ENCODE measurements at regions not wholly inside any gene's neighbourhood (a gene's known extent, or its start where the extent isn't known, plus 50 kb on each side); places are given as distances from the start of the nearest gene placed in this dataset.

GRCh38 chr6:23293653-23294052 lies 724.3 kb downstream of the HDGFL1 start:
- POLR2A ChIA-PET: no interaction called here
- Histone ChIP-seq H3K9me3 (replicated peaks; ENCODE audit: control insufficient read depth, insufficient read depth, low read length) (no peaks in the 10 kb centered on the region), H3K4me1 (ENCODE audit: control insufficient read depth, extremely low read depth, insufficient read depth, low read length) (no peaks in the 10 kb centered on the region), H3K4me3 (replicated peaks in 1 of 3; ENCODE audit: insufficient read depth in 1 of 3, low read depth in 1 of 3, low read length in 3 of 3) (no peak overlapping the region), H2AFZ (ENCODE audit: low read depth, low read length) (no peak overlapping the region), H3K27ac (ENCODE audit: insufficient read depth, low read depth, low read length) (no peak overlapping the region), H3K9ac (replicated peaks; ENCODE audit: extremely low read depth, insufficient read depth, low read length) (no peak overlapping the region), H3K27me3 (ENCODE audit: control insufficient read depth in 2 of 2, insufficient read depth in 2 of 2, low read length in 2 of 2) (no peaks in the 10 kb centered on the region), H3K9me1 (replicated peaks; ENCODE audit: control insufficient read depth, extremely low read depth, insufficient read depth, low read length) (no peaks in the 10 kb centered on the region), H3K36me3 (ENCODE audit: control insufficient read depth in 2 of 2, extremely low read depth in 1 of 2, insufficient read depth in 2 of 2, low read length in 2 of 2) (no peaks in the 10 kb centered on the region), H4K20me1 (replicated peaks; ENCODE audit: control insufficient read depth, extremely low read depth, insufficient read depth, low read length) (no peaks in the 10 kb centered on the region), H3K4me2 (ENCODE audit: insufficient read depth, low read length) (no peak overlapping the region), H3K79me2 (ENCODE audit: control insufficient read depth, insufficient read depth, low read length) (no peaks in the 10 kb centered on the region)
- intact Hi-C loops (cut with micrococcal nuclease) (no loop called here), dilution Hi-C loops (cut with MboI; ENCODE audit: extremely low pct_ligation_motif_present, low sequenced_read_pairs) (no loop called here)
- no peak for TF ChIP-seq MAX (IDR thresholded peaks at IDR 0.05; ENCODE audit: insufficient read depth, insufficient read length)
- TF ChIP-seq FOS (IDR thresholded peaks at IDR 0.05; ENCODE audit: borderline replicate concordance, insufficient read depth, low read length): no peak
- no peak for TF ChIP-seq EZH2 (IDR thresholded peaks at IDR 0.05; ENCODE audit: borderline replicate concordance, low read depth, low read length, severe bottlenecking)
- TF ChIP-seq POLR2AphosphoS5 (IDR thresholded peaks at IDR 0.05; ENCODE audit: insufficient read depth, low read depth, low read length): no peak
- no peak for TF ChIP-seq JUN (IDR thresholded peaks at IDR 0.05; ENCODE audit: borderline replicate concordance, insufficient read depth, insufficient read length, low read depth)
- TF ChIP-seq CTCF (IDR thresholded peaks at IDR 0.05; ENCODE audit: extremely low read depth in 1 of 2, insufficient read depth in 1 of 2, low read depth in 1 of 2, low read length in 2 of 2): no peak
- TF ChIP-seq GATA2 (IDR thresholded peaks at IDR 0.05; ENCODE audit: insufficient read depth, insufficient read length, low read depth, low read length): no peak
- TF ChIP-seq MYC (IDR thresholded peaks at IDR 0.05; ENCODE audit: low read depth, low read length): no peak
- no peak for TF ChIP-seq POLR2A (IDR thresholded peaks at IDR 0.05; ENCODE audit: low read depth, low read length)
- no TSS peak for BruUV-seq (replicated peaks)
- FAIRE-seq (peak; percentile 8), DNase-seq (ENCODE audit: low read depth, low spot score) (no peak)
- CTCF ChIA-PET: no interaction called here
